ENCODE measurements at regions not wholly inside any gene's neighbourhood (a gene's known extent, or its start where the extent isn't known, plus 50 kb on each side); places are given as distances from the start of the nearest gene placed in this dataset.

DNA sequence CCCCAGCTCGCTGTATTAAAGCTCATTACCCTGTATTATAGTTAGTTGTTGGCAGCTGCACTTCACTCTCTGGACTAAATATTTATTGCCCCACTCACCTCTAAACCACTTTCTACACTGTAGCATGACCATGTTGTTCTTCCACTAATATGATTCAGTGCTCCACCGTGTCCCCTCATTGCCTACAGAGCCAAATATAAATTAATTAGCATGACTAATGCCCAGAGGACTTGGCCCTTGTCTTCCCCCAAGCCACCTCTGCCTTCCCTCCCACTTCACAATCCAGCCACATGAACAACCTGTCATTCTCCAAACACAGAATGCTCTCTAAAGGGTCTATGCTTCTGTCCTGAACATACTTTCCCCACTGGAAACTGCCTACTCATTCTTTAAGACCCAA lies 276.5 kb downstream of the PLPP3 start (continued):
- TF ChIP-seq JUNB (IDR thresholded peaks at IDR 0.05): no peak
- no peak for TF ChIP-seq CREM (IDR thresholded peaks at IDR 0.05; ENCODE audit: low read depth)
- no peak for TF ChIP-seq PML (IDR thresholded peaks at IDR 0.05; ENCODE audit: low read length)
- TF ChIP-seq YBX1 (IDR thresholded peaks at IDR 0.05): no peak
- no peak for TF ChIP-seq NFYB (IDR thresholded peaks at IDR 0.05; ENCODE audit: insufficient read depth, low read depth, low read length)
- no peak for TF ChIP-seq SIN3A (IDR thresholded peaks at IDR 0.05; ENCODE audit: low read depth, low read length)
- TF ChIP-seq, protein P1, sequence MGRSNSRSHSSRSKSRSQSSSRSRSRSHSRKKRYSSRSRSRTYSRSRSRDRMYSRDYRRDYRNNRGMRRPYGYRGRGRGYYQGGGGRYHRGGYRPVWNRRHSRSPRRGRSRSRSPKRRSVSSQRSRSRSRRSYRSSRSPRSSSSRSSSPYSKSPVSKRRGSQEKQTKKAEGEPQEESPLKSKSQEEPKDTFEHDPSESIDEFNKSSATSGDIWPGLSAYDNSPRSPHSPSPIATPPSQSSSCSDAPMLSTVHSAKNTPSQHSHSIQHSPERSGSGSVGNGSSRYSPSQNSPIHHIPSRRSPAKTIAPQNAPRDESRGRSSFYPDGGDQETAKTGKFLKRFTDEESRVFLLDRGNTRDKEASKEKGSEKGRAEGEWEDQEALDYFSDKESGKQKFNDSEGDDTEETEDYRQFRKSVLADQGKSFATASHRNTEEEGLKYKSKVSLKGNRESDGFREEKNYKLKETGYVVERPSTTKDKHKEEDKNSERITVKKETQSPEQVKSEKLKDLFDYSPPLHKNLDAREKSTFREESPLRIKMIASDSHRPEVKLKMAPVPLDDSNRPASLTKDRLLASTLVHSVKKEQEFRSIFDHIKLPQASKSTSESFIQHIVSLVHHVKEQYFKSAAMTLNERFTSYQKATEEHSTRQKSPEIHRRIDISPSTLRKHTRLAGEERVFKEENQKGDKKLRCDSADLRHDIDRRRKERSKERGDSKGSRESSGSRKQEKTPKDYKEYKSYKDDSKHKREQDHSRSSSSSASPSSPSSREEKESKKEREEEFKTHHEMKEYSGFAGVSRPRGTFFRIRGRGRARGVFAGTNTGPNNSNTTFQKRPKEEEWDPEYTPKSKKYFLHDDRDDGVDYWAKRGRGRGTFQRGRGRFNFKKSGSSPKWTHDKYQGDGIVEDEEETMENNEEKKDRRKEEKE (IDR thresholded peaks at IDR 0.05): no peak

DNA sequence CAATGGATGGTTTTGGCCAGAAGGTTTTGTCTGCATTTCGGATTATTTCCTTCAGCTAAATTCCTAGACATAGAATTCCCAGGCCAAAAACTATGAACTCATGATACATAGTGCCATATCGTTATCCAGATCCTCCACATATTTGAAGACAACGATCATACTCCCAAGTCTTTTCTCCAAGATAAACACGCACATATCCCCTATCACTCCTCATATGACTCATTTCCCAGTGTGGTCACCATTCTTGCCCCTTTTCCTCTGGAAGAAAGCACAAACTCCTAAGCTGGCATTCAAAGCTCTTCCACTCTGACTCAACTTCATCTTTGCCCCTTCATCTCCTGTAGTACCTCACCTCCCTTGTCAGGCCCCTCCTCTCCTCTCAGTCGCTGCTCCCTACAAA lies 277.6 kb downstream of the PLPP3 start:
- no TSS peak for BruUV-seq (replicated peaks)
- no peak overlapping the region for H3K9ac ChIP-seq (ENCODE audit: control insufficient read depth, insufficient read depth, low read length)
- no peaks in the 10 kb centered on the region for H3K4me1 ChIP-seq (ENCODE audit: control insufficient read depth, insufficient read depth, low read length)
- H3K9me3 ChIP-seq (replicated peaks; ENCODE audit: control insufficient read depth, insufficient read depth, low read length): no peaks in the 10 kb centered on the region
- no peak overlapping the region for H3K4me3 ChIP-seq
- POLR2A ChIA-PET: interaction anchor here (1.3 kb wide), 1 partner anchor 28 kb away, joined by 3 read pairs; no protein-coding TSS in a partner anchor
- FAIRE-seq (no peak), DNase-seq (ENCODE audit: low read depth, low spot score) (no peak), ATAC-seq (no peak)
- no peaks in the 10 kb centered on the region for H3K36me3 ChIP-seq (ENCODE audit: control insufficient read depth in 2 of 2, insufficient read depth in 2 of 2, low read length in 1 of 2)
- no peak overlapping the region for H3K4me2 ChIP-seq (ENCODE audit: control insufficient read depth, insufficient read depth)
- H4K20me1 ChIP-seq (ENCODE audit: control insufficient read depth, insufficient read depth): no peaks in the 10 kb centered on the region
- intact Hi-C loops (cut with micrococcal nuclease; ENCODE audit: unreplicated experiment) (no loop called here), in situ Hi-C loops (cut with MboI) (no loop called here)
- SMC1A ChIA-PET (ENCODE audit: uncharacterized antibody, unreplicated experiment): interaction anchor here (1.2 to 3.2 kb wide), 6 partner anchors 8 to 440 kb away, joined by 3 to 9 read pairs (median 4); no protein-coding TSS in a partner anchor
- CTCF ChIA-PET: interaction anchor here (0.9 to 1.4 kb wide), 2 partner anchors 12 to 19 kb away, joined by 4 read pairs; no protein-coding TSS in a partner anchor
- H3K27me3 ChIP-seq (replicated peaks in 1 of 2; ENCODE audit: control insufficient read depth in 2 of 2, insufficient read depth in 2 of 2, low read length in 1 of 2): peaks cover 0 to 2% of the 10 kb centered on the region in 2 experiments; a peak in 2 of 4 replicates
- TF ChIP-seq CBFB (IDR thresholded peaks at IDR 0.05; ENCODE audit: low read depth) (no peak), SIX5 (IDR thresholded peaks at IDR 0.05; ENCODE audit: low read depth, low read length, severe bottlenecking) (no peak), LARP7 (IDR thresholded peaks at IDR 0.05) (no peak), RAD51 (IDR thresholded peaks at IDR 0.05) (no peak)
- WGBS (ENCODE audit: insufficient coverage, insufficient replicate concordance, low lambda C conversion rate, missing lambda C conversion rate): 30% methylated on average over 5 of the region's 5 CpGs
- H3K79me2 ChIP-seq (ENCODE audit: control insufficient read depth, insufficient read depth, low read length): no peaks in the 10 kb centered on the region
- no peak overlapping the region for H3K27ac ChIP-seq (ENCODE audit: control insufficient read depth, insufficient read depth)
- RAD21 ChIA-PET (ENCODE audit: unreplicated experiment): no interaction called here
- no peak overlapping the region for H2AFZ ChIP-seq (ENCODE audit: control insufficient read depth, low read depth, low read length)
